ENCODE measurements at regions not wholly inside any gene's neighbourhood (a gene's known extent, or its start where the extent isn't known, plus 50 kb on each side); places are given as distances from the start of the nearest gene placed in this dataset.
A peak's percentile ranks its signal among the peaks of the same experiment; 100 is the strongest.
"Not testable (repeated sequence)": the region's sequence is repeated elsewhere in the genome, so short reads cannot be mapped to it uniquely, and the experiment has no call there.

DNA sequence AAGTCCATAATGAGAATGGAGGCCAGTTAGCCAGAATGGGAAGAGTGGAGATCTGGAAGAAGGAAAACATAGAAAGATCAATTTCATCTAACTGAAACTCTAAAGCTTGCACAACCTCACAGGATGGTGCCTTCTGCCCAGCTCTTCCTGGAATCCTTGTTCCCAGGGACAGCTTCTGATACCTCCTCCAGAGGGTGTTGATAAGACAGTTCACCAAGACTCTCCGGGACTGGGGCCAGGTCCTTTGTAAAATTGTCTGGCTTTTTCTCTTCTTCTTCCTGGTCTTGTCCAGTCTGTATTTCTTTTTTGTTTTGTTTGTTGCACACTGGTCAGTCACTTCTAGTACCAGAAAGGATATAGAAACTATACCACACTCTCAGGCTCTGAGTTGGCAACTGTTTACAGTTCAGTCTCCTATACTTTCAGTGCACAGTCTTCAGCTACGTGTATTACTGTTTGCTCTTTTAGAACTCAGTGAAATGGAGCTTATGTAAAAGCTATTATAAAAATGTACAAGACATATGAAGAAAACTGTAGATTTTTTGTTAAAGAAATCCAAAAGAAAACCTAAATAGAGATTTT is 142.8 kb upstream of the RPL34 start:
- in situ Hi-C loops (cut with MboI; ENCODE audit: low pct_unique_long_range_greater_than_20kb, low sequenced_read_pairs) = no loop called here
- DNase-seq = no peak

DNA sequence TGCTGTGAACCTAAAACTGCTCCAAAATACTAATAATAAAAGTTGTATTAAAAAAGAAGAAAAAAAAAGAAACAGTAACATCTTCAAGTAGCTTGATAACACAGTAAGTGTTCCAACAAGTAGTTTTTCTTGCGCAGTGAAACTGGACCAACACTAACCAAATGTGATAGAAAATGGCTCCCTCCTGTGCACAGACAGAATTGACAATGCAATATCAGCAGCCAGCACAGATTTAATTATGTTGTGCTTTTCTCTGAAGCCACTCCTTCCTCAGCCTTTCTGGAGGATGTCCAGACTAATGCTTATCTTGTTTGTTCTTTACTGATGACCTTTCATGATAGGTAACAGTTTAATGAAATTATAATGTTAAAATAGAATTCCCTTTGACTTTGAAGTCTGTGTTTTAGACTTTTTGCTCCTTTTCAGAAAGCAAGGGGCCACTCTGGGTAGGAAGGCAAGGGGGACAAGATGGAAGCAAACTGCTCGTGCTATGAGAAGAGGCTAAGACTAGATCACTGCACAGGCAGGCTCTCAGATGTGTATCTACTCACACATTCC is 147.1 kb upstream of the RPL34 start:
- in situ Hi-C loops (cut with MboI; ENCODE audit: low pct_unique_long_range_greater_than_20kb, low sequenced_read_pairs) = no loop called here
- DNase-seq = no peak

DNA sequence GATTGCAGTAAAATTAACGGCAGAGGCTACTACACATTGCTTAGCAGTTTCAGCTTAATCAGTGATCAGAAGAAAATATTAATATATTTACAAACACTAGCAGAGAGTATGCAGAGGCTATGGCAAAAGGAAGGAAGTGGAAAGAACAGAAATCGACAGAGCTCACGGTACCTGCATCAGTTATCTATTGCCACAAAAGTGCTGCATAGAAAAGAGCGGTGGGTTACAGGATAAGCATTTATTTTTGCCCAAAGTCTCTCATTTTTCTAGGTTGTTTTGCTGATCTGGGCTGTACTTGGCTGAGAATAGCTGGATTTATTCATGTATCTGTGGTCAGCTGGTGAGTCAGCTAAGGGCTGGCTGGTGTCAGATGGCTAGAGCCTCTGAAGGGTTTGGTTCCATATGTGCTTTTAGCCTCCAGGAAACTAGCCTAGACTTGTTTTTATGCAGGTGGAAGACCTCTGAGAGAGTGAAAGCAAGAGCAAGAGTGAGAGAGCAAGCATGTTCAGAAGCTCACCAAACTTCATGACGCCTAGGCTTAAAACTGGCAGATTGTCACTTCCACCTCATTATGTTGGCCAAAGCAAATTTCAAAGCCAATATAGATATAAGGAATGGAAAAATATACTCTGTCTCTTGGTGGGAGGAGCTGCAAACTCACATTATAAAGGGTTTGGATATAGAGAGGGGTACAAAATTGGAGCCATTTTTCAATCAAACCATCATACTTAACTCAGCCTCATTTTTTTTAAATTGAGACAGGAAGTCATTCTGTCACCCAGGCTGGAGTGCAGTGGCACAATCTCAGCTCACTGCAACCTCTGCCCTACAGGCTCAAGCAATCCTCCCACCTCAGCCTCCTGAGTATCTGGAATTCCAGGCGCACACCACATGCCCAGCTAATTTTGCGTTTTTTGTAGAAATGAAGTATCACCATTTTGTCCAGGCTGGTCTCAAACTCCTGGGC is 153.2 kb upstream of the RPL34 start:
- in situ Hi-C loops (cut with MboI; ENCODE audit: low pct_unique_long_range_greater_than_20kb, low sequenced_read_pairs) = no loop called here
- no peak for DNase-seq

GRCh38 chr4:108465886-108466500 is 154.4 kb upstream of the RPL34 start:
- in situ Hi-C loops (cut with MboI; ENCODE audit: low pct_unique_long_range_greater_than_20kb, low sequenced_read_pairs) = no loop called here
- DNase-seq = no peak

DNA sequence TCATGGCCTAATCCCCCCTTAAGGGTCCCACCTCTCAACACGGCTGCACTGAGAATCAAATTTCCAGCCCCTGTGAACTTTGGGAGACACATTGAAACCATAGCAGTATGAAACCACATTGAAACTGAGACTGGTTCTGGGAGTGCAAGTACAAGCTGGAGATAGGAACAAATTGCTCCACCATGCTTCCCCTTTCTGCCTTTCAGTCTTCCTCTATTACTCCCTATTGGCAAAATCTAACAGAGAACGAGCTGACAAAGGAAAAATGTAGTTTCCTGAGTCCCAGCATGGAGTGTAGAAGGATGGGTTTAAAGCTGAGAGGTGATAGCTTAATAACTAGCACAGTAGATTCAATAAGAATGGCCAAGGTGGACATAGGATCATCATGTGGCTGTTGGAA is 161.7 kb upstream of the RPL34 start:
- in situ Hi-C loops (cut with MboI; ENCODE audit: low pct_unique_long_range_greater_than_20kb, low sequenced_read_pairs) = no loop called here
- peak; percentile 9 for DNase-seq

GRCh38 chr4:108454227-108454626 is 166.1 kb upstream of the RPL34 start:
- DNase-seq = no peak
- in situ Hi-C loops (cut with MboI; ENCODE audit: low pct_unique_long_range_greater_than_20kb, low sequenced_read_pairs) = no loop called here

DNA sequence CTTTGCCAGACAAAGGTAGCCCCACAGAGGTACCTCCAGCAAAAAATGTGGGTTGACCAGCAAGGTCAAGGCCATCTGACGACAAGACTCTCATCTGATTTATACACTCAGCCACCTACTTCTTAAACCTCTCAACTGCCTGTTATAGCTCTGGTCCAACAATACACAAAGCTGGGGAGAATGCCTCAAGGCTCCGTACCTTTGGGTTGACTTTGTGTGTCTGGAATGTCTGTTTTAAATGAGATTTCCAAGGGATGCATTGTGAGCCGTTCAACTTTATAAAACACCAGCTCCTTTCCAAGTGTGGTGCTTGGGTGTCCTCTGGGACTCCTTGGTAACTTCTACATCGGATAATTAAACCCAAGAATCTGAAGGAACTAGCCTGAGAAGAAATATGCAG is 167.0 kb upstream of the RPL34 start:
- in situ Hi-C loops (cut with MboI; ENCODE audit: low pct_unique_long_range_greater_than_20kb, low sequenced_read_pairs) = no loop called here
- DNase-seq = no peak

DNA sequence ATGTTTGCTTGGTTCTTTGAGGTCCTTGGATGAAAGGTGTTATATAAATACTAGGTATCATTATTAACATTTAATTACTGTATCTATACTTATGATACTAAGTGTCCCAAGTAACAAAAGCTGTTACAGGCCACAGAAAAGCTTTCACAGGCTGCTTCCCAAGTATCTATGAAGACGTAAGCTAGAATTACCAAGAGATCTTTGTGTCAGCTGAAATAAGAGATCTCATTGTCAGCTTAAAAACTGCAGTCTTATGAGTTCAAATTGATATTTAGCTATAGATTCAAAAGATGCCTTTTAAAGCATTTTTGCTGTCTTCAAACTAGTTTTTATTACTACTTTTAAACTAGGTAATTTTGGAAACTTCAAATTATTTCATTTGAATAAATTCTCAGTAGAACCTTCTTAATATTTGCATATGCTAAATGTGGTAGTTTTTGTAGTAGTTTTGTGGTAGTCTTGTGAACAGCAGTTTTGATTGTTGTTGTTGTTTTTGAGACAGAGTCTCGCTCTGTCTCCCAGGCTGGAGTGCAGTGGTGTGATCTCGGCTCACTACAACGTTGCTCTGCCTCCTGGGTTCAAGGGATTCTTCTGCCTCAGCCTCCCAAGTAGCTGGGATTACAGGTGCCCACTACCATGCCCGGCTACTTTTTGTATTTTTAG is 170.0 kb upstream of the RPL34 start:
- in situ Hi-C loops (cut with MboI; ENCODE audit: low pct_unique_long_range_greater_than_20kb, low sequenced_read_pairs) = no loop called here
- no peak for DNase-seq

GRCh38 chr4:108449129-108449528 is 171.2 kb upstream of the RPL34 start:
- in situ Hi-C loops (cut with MboI; ENCODE audit: low pct_unique_long_range_greater_than_20kb, low sequenced_read_pairs) = no loop called here
- peak; percentile 1 for DNase-seq

- in situ Hi-C loops (cut with MboI; ENCODE audit: low pct_unique_long_range_greater_than_20kb, low sequenced_read_pairs) = no loop called here
- DNase-seq = no peak
Measured at GRCh38 chr4:108446556-108446955, 173.8 kb upstream of the RPL34 start.

GRCh38 chr4:108445716-108446115 is 174.7 kb upstream of the RPL34 start:
- DNase-seq = no peak
- in situ Hi-C loops (cut with MboI; ENCODE audit: low pct_unique_long_range_greater_than_20kb, low sequenced_read_pairs) = no loop called here

DNA sequence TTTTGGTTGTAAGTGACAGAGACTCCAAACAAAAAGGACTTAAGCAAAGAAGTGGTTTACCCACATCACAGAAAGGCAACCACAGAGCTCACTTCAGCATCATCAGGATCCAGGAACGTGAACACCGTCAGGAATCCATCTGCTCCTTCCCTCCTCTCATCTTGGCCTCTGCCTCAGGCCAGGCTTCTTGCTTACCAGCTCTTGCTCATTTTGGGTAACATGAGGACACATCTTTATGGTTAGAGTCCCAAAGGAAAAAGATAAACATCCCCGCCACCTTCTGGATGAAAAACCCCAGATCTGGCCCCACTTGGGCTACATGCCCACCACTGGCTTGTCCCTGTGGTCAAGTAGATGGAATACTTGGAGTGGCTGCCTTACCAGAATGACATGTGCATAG is 176.8 kb upstream of the RPL34 start:
- no peak for DNase-seq
- in situ Hi-C loops (cut with MboI; ENCODE audit: low pct_unique_long_range_greater_than_20kb, low sequenced_read_pairs) = no loop called here

DNA sequence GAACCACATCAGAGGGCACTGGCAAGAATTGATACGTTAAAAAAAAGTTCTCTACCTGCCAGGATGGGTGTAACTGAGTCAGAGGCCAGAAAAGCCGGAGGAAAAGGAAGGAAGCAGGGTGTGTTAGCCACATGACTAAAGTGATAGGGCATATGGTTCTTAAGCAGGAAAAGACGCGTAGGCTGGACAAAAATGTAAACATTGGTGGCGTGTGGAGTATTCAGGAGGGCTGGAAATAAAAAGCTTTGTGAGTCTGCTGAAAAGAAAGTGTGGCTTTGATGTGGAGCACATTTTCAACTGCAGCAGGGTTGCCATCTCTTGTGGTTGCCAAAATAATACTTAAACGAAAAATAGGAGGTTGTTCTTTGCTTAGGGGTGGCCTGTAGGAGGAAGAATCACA is 186.5 kb upstream of the RPL34 start:
- in situ Hi-C loops (cut with MboI; ENCODE audit: low pct_unique_long_range_greater_than_20kb, low sequenced_read_pairs) = no loop called here
- no peak for DNase-seq

DNA sequence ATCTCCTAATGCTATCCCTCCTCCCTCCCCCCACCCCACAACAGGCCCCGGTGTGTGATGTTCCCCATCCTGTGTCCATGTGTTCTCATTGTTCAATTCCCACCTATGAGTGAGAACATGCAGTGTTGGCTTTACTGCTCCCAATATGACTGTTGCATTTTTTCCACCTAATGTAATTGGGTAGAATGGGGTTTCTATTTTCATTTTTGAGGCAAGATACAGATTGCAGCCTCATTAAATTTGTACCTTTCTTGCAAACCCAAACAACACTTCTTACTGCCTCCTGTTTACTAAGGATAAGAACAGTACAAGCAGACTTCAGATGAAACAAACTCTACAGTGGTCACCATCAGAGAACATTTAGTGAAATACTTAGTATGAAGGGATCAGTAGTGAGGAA is 187.0 kb upstream of the RPL34 start:
- DNase-seq; in situ Hi-C loops (cut with MboI; ENCODE audit: low pct_unique_long_range_greater_than_20kb, low sequenced_read_pairs): not testable (repeated sequence)

DNA sequence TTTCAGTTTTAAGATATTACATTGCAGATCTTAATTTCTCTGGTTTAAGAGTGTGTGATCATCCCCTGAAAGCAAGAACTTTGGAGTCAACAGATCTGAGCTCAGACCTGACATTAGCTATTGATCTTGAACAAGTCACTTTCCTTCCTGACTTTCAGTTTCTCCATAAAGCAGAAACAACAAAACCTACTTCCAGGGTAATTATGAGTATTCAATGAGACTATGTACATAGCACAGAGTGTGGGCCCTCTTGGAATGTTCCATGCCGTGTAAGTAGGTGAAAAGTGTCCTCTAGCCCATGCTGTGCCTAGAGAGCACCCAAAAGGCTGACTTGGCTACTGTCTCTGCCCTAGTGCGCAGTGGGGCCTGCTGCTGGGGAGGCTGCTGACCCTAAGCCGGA is 188.0 kb upstream of the RPL34 start:
- DNase-seq = no peak
- in situ Hi-C loops (cut with MboI; ENCODE audit: low pct_unique_long_range_greater_than_20kb, low sequenced_read_pairs) = no loop called here

DNA sequence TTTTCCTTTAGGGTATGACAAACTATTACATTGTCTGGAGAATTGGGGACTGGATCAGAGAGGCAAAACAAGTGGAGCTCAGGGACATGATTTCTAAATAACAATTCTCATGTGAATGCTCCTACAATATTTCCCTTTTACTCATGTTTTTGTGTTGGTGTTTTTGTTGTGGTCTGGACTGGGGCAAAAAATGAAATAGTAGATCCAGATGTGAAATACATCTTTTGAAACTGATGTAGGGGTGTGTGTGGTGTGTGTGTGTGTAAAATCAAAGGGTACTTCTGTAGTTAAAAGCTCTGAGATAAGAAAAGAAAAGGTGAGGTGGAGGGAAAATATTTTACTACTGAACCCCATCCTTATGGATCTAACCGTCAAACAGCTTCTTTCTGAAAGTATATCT is 188.4 kb upstream of the RPL34 start:
- DNase-seq = no peak
- in situ Hi-C loops (cut with MboI; ENCODE audit: low pct_unique_long_range_greater_than_20kb, low sequenced_read_pairs) = no loop called here

DNA sequence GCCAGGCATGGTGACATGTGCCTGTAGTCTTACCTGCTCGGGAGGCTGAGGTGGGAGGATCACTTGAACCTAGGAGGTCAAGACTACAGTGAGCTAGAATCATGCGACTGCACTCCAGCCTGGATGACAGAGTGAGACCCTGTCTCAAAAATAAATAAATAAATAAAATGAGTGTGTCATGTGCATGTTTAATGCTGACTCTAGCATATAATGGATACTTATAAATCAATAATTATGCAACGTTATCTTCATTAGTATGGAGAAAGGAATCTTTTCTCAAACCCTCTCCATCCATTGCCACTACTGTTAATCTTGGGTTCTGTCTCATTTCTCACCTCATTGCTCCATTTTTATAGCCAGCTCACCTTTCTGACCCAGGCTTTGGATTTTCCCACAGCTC is 189.5 kb upstream of the RPL34 start:
- DNase-seq = no peak
- in situ Hi-C loops (cut with MboI; ENCODE audit: low pct_unique_long_range_greater_than_20kb, low sequenced_read_pairs) = no loop called here

DNA sequence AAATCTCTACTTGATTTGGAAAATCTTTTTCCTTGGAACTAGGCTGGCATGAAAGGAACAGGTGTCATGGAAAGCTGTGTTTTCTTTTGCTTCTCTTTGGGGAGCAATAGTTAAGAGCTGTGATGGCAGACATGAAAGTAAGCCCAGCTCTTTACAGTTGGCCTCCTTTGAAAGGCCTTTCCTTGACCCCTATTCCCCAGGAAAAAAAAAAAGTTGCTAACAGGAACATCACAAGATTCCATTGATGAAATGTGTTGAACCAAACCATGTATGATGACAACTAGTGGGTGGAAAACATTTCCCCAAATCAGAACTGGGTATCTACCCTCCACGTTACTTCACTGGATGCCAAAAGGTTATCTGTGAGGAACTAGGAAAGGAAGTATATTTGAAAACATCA is 190.7 kb upstream of the RPL34 start:
- DNase-seq = no peak

GRCh38 chr4:108428923-108429322 is 191.5 kb upstream of the RPL34 start:
- in situ Hi-C loops (cut with MboI; ENCODE audit: low pct_unique_long_range_greater_than_20kb, low sequenced_read_pairs) = no loop called here
- DNase-seq = no peak

More for the DNA sequence above, 190.7 kb upstream of the RPL34 start:
- in situ Hi-C loops (cut with MboI; ENCODE audit: low pct_unique_long_range_greater_than_20kb, low sequenced_read_pairs) = no loop called here
